D341Med (cell line): ENCODE measurements at regions not wholly inside any gene's neighbourhood (a gene's known extent, or its start where the extent isn't known, plus 50 kb on each side); places are given as distances from the start of the nearest gene placed in this dataset.

ENCODE experiments used
- DNase-seq: peaks from one replicate; pipeline ENCODE4 v3.0.0; 2012; ENCODE audit warnings: low spot score

DNA sequence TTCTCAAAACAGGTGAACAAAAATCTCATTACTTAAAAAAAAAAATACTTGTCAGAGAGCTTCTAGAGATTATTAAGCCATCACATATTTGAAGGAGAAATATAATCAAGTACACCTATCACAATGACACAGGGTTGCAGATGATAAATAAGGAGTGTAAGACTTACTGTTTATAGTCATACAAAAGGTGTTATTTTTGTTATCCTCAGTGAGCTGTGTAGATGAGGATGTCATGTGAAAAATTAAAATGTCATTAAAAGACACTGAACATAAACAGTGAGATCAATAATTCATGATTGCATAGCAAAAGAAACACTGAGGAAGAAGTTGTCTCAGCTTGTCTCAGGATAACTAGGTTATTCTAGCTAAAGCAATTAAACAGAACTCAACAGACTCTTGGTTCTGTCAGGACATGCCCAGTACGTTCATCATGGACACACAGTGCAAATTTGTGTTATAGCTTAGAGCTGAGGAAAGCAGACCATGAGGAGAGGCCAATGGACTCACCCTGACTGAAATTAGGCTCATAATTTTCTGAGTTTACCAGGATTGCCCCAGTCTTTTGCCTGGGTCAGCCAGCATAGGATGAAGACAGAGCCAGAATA is 1162.6 kb upstream of the C9orf72 start:
- no peak for DNase-seq

GRCh38 chr9:28741459-28741858 is 1168.2 kb upstream of the C9orf72 start:
- no peak for DNase-seq

DNA sequence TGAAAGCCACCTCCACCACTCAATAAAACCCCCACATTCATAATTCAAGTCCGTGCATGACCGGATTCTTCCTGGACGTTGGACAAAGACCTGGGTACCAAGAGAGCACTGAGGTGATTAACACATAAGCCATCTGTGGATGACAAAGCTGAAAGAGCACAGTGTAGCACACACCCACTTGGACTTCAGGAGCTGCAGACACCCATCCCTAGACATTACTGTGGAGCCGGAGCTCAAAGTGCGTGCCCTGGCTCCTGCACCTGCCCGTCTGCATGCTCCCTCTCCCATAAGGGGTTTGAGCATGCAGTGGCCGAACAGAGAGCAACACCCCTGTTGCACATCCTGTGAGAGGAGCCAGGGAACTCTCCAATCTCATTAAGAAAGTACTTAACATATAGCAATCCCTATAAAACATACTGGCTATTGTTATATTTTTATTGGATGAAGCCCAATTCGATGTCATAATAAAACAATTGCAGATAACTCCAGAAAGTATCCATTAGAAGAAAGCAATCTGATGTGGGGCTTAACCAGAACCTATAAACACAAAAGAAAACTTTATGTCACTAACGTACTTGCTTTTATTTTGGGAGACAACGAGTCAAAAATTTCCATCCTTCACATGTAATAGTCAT is 1174.2 kb upstream of the C9orf72 start:
- no peak for DNase-seq

GRCh38 chr9:28750136-28750535 is 1176.9 kb upstream of the C9orf72 start:
- DNase-seq, result no peak

- DNase-seq, result no peak
Measured at GRCh38 chr9:28758341-28758740, 1185.1 kb upstream of the C9orf72 start.

DNA sequence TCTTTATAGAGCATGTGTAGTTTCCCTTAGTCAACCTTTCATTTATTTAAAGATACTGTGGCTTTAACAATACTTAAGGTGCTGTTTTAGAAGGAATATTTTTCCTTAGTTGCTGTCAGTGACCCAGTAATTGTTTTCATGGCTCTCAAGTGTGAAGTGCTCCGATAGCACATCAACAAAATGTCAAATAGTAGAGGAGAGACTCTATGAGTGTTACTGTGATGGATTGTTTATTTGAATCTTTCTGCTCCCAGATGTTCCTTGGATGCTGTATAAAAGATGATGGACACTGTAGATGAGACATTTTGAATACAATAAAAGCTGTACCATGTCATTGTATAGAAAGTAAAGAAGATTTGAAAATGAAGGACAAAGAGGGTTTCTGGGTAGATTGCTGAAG is 1185.7 kb upstream of the C9orf72 start:
- no peak for DNase-seq

- no peak for DNase-seq
Measured at GRCh38 chr9:28762167-28762566, 1188.9 kb upstream of the C9orf72 start.

DNA sequence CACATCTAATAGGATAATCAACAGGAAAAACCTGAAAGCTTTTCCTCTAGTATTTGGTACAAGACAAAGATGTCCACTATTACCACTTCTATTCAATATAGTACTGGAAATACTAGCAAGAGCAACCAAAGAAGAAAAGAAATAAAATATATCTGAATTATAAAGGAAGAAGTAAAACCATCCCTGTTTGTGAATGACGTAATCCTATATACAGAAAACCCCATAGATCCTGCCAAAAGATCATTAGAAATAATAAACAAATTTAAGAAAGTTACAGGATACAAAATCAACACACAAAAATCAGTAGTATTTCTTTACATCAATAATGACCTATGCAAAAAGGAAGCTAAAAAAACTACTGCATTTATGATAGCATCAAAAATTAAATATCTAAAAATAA is 1191.3 kb upstream of the C9orf72 start:
- no peak for DNase-seq

- no peak for DNase-seq
Measured at GRCh38 chr9:28770226-28770625, 1196.9 kb upstream of the C9orf72 start.

DNA sequence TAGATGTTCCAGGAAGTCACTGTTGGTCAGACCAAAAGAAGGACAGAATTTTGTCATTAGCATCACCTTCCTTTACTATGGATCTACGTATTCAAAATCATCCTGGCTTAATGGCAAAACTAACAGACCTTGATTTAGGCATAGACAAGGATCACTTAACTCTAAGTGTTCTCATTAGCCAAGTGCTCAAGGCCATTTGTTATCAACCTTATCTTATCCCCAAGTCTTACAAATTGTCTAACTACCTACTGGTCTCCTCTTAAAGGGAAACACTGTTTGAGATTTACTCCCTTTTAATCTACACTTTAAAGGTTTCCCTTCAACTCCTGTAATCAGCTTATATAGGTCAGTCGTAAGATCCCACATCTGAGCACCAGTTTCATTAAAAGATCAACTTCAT is 1197.5 kb upstream of the C9orf72 start:
- no peak for DNase-seq

DNA sequence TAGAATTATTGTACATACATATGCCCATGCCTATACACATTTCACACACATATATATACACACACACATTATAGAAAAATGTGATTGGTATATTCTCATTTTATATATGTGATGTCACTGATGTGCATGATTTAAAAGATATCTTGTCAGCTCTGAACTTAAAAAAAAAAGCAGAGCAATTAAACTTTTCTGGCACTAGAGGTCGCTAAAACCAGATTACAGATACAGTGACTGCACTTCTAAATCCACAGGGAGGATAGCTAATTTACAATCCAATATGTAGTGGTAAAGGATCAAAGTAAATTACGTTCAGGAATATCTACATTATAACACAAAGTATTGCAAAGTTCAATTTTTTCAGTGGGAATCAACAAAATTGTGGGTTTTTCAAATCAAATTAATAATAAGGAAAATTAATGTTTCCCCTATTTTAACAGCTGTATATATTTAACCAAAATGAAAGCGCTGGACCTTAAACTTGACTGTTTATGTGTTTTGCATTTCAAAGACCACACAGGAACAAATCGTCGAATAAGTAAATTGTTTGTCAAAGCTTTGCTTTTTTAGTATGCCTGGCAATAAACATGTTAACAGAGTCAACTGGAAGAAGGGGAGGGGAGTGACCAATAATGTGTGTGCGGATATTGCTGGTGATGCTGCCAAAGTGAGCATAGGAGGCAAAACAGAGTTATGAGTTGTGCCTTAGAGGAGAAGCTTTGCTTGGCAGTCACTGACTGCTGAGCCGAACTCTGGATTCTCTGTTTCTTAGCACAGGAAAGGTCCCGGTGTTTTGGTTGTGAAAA is 1201.4 kb upstream of the C9orf72 start:
- peak; percentile 30 for DNase-seq

GRCh38 chr9:28779243-28779642 is 1206.0 kb upstream of the C9orf72 start:
- DNase-seq, result no peak

DNA sequence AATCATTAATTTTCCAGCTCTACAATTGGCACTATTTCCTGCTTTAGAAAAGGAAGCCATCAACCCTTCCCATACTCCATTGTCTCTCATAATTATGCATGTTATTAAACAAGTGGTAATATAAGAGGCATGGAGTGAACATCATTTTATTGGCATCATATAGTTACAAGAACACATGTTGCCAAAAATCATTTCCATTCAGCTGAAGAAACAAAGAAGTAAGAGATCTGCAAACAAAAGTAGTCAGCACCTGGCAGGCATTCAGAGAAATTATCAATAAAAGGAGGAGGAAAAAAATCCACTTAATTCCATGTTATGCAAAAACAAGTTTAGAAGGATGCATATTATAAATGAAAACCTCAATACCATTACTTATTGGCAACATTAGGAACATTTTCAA is 1208.2 kb upstream of the C9orf72 start:
- no peak for DNase-seq

DNA sequence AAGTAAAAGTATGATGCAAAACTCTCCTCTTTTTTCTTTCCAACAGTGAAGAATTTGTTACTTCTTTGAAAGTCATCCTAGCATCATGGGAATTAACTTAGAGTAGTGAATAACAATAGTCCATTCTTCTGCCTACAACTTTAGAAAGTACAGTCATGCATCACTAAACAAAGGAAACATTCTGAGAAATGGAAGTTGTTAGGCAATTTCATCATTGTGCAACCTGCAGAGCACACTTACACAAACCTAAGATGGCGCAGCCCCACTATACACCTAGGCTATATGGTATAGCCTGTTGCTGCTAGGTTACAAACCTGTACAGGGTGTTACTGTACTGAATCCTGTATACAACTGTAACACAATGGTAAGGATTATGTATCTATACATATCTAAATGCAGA is 1209.3 kb upstream of the C9orf72 start:
- no peak for DNase-seq

- DNase-seq, result no peak
Measured at GRCh38 chr9:28792716-28793115, 1219.4 kb upstream of the C9orf72 start.

GRCh38 chr9:28799876-28800275 is 1226.6 kb upstream of the C9orf72 start:
- DNase-seq, result no peak

GRCh38 chr9:28801144-28801799 is 1228.0 kb upstream of the C9orf72 start:
- no peak for DNase-seq

DNA sequence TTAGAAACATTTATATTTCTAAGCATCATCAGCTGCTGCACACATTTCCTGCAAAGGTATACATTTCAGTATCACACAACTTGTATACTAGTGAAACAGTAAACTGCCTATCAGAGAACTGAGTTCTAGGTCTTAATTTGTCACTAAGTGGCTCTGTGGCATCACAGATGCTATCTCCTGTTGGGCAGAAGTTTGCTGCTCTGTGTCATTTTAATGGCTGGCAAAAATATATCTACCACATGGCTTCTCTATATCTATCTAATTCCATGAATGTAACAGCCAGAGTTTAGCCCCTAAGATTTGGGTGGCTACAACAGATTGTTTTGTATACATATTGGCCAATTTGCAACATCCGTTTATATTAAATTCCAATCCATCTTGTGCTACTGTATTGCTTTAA is 1231.9 kb upstream of the C9orf72 start:
- no peak for DNase-seq

- peak; percentile 36 for DNase-seq
Measured at GRCh38 chr9:28808042-28808441, 1234.8 kb upstream of the C9orf72 start.

- no peak for DNase-seq
Measured at GRCh38 chr9:28810388-28811075, 1237.3 kb upstream of the C9orf72 start.

DNA sequence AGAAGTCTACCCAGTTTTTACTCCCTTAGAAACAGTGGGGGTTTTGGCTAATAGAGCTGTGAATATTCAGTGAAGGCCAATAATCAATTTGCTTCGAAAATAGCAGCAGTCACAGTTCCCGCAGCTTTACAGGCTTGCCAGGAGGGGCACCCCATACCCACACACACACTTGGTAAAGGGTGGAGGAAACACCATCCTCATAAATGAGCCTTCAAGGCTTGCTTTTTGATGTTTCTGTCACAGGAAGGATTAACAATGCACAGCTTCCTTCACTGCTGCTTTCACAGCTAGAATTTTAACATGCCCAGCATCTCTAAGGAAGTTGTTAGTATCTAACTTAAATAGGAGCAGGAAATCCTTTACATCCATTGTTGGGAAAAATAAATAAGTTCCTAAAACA is 1247.5 kb upstream of the C9orf72 start:
- DNase-seq, result no peak

GRCh38 chr9:28821240-28821639 is 1248.0 kb upstream of the C9orf72 start:
- DNase-seq, result no peak
